ENCODE measurements at regions not wholly inside any gene's neighbourhood (a gene's known extent, or its start where the extent isn't known, plus 50 kb on each side); places are given as distances from the start of the nearest gene placed in this dataset.

DNA sequence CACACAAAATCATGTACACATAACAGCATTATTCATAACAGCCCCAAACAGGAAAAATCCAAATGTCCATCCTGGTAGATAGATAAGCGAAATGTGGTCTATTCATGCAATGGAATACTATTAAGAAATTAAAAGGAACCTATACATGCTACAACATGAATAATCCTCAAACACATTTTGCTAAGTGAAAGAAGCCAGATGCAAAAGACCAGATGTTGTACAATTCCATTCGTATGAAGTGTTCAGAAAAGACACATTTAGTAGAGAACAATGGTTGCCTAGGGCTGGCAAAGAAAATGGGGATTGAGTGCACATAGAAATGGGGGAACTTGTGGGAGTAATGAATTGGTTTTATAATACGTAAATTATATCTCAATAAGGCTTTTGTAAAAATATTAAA is 182.3 kb downstream of the EBLN2 start:
- Histone ChIP-seq H3K4me3 (no peak overlapping the region), H3K4me1 (ENCODE audit: insufficient read depth) (no peaks in the 10 kb centered on the region), H3K9me3 (no peaks in the 10 kb centered on the region), H3K27ac (no peak overlapping the region), H3K27me3 (no peaks in the 10 kb centered on the region), H3K36me3 (no peaks in the 10 kb centered on the region)
- TF ChIP-seq POLR2A (IDR thresholded peaks at IDR 0.05) (no peak), EP300 (IDR thresholded peaks at IDR 0.05) (no peak)
- TF ChIP-seq, protein P1, sequence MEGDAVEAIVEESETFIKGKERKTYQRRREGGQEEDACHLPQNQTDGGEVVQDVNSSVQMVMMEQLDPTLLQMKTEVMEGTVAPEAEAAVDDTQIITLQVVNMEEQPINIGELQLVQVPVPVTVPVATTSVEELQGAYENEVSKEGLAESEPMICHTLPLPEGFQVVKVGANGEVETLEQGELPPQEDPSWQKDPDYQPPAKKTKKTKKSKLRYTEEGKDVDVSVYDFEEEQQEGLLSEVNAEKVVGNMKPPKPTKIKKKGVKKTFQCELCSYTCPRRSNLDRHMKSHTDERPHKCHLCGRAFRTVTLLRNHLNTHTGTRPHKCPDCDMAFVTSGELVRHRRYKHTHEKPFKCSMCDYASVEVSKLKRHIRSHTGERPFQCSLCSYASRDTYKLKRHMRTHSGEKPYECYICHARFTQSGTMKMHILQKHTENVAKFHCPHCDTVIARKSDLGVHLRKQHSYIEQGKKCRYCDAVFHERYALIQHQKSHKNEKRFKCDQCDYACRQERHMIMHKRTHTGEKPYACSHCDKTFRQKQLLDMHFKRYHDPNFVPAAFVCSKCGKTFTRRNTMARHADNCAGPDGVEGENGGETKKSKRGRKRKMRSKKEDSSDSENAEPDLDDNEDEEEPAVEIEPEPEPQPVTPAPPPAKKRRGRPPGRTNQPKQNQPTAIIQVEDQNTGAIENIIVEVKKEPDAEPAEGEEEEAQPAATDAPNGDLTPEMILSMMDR (IDR thresholded peaks at IDR 0.05) = no peak
- intact Hi-C loops (cut with DNase I) = no loop called here
- DNase-seq = no peak
- 88 to 92% (median 88%) methylated on average over 3 of the region's 3 CpGs for WGBS, 3 donors

DNA sequence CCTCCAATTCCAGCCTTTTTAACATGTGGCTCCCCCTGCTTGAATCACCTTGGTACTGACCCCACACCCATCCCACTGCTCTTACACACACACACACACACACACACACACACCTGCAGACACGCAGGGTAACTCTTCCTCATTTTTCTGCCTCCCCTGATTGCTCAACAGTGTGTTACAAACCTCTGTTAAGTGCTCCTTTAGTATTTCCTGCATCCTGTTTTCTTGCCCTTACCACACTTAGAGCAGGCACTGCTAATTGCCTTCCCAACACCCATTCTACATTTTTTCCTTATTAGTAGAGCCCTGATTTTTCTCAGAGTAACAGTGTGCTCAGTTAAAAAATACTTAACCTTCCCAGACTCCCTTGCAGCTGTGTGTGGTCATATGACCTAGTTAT is 184.0 kb downstream of the EBLN2 start:
- TF ChIP-seq, protein P1 (IDR thresholded peaks at IDR 0.05) = no peak
- TF ChIP-seq POLR2A (IDR thresholded peaks at IDR 0.05) = no peak
- TF ChIP-seq EP300 (IDR thresholded peaks at IDR 0.05) = no peak
- no peak for DNase-seq
- WGBS, 3 donors = 88 to 100% (median 98%) methylated on average over 1 of the region's 1 CpG
- Histone ChIP-seq H3K27ac (no peak overlapping the region), H3K36me3 (no peaks in the 10 kb centered on the region), H3K9me3 (no peaks in the 10 kb centered on the region), H3K4me3 (no peak overlapping the region), H3K27me3 (no peaks in the 10 kb centered on the region), H3K4me1 (ENCODE audit: insufficient read depth) (no peaks in the 10 kb centered on the region)
- intact Hi-C loops (cut with DNase I) = no loop called here

DNA sequence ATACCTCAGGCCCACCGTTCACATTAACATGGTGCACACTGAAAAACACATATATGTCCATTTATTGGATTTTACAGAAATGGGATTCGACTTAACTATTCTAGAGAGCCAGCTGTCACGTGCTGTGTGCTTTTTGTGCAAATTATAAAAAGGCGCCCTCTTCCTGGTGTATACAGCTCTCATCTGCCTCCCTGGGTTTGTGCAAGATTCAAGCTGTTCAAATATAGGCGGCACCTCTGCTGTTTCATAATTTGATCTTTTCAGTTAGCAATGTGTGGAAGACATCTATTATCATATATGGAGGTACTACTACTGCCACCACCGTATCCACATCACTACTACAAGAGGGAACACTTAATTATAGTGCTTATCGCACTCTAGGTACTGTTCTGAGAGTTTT is 187.6 kb downstream of the EBLN2 start:
- H3K27ac ChIP-seq = no peak overlapping the region
- no peak for TF ChIP-seq POLR2A (IDR thresholded peaks at IDR 0.05)

DNA sequence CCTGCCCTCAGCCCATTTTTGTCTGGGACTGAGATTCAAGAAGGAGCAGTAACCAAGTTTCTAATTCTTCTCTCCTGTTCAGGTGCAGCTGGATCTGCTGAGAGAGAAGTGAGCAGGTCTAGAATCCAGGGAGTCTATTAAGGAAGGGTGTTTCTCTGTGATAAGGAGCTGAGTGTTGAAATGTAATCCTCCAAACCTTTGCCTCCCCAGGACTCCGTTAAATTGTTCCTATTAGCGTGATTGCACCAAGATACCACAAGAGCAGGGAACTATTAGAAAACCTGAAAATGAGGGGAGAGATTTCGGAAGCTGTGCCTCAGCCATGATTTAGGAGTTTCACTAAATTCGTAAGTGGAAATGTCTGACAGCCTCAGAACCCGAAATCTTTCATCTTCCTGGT is 192.6 kb downstream of the EBLN2 start:
- DNase-seq = no peak
- Histone ChIP-seq H3K27ac (no peak overlapping the region), H3K36me3 (no peaks in the 10 kb centered on the region), H3K4me3 (no peak overlapping the region), H3K9me3 (no peaks in the 10 kb centered on the region), H3K27me3 (no peaks in the 10 kb centered on the region), H3K4me1 (ENCODE audit: insufficient read depth) (peaks cover 2% of the 10 kb centered on the region)
- intact Hi-C loops (cut with DNase I) = no loop called here
- WGBS, 3 donors = 69 to 86% (median 80%) methylated on average over 5 of the region's 5 CpGs
- TF ChIP-seq EP300 (IDR thresholded peaks at IDR 0.05) (no peak), POLR2A (IDR thresholded peaks at IDR 0.05) (no peak)
- TF ChIP-seq, protein P1 (IDR thresholded peaks at IDR 0.05) = no peak

More for the DNA sequence above, 187.6 kb downstream of the EBLN2 start:
- no peaks in the 10 kb centered on the region for H3K27me3 ChIP-seq
- no peak for DNase-seq
- H3K9me3 ChIP-seq = no peaks in the 10 kb centered on the region
- no peaks in the 10 kb centered on the region for H3K4me1 ChIP-seq (ENCODE audit: insufficient read depth)
- H3K36me3 ChIP-seq = no peaks in the 10 kb centered on the region
- intact Hi-C loops (cut with DNase I) = no loop called here
- 84 to 91% (median 90%) methylated on average over 7 of the region's 7 CpGs for WGBS, 3 donors
- no peak overlapping the region for H3K4me3 ChIP-seq

DNA sequence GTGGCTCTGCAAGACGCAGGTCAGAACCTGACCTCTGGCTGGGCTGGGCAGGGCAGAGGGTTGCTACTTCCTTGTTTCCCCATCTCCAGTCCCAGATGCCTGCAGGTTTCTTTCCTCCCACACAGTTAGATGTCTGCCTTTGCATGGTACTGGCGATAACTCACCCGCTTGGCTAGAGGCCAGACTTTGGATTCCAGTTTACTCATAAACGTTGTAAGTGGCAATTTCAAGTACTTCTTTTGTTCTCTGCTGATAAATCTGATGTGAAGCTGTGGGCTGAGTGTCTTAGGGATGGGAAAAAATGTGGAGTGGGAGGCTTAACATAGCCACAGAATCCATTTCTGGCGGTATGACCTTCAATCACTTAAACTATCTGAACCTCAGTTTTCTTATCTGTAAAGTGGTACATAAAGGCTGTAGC is 194.2 kb downstream of the EBLN2 start:
- intact Hi-C loops (cut with DNase I) = no loop called here
- DNase-seq = peak in 3 of 5 donors; percentile 20 to 42 (median 28)
- no peaks in the 10 kb centered on the region for H3K36me3 ChIP-seq
- 45 to 64% (median 51%) methylated on average over 5 of the region's 5 CpGs for WGBS, 3 donors
- H3K27ac ChIP-seq = no peak overlapping the region
- no peak overlapping the region for H3K4me3 ChIP-seq
- H3K27me3 ChIP-seq = no peaks in the 10 kb centered on the region
- no peaks in the 10 kb centered on the region for H3K9me3 ChIP-seq
- TF ChIP-seq EP300 (IDR thresholded peaks at IDR 0.05) (no peak), POLR2A (IDR thresholded peaks at IDR 0.05) (no peak)
- TF ChIP-seq, protein P1 (IDR thresholded peaks at IDR 0.05) = no peak
- H3K4me1 ChIP-seq (ENCODE audit: insufficient read depth) = peaks cover 2% of the 10 kb centered on the region

Measured in ovary (tissue), 7 donors.